ENCODE measurements at regions not wholly inside any gene's neighbourhood (a gene's known extent, or its start where the extent isn't known, plus 50 kb on each side); places are given as distances from the start of the nearest gene placed in this dataset.
"Not testable (repeated sequence)": the region's sequence is repeated elsewhere in the genome, so short reads cannot be mapped to it uniquely, and the experiment has no call there.

DNA sequence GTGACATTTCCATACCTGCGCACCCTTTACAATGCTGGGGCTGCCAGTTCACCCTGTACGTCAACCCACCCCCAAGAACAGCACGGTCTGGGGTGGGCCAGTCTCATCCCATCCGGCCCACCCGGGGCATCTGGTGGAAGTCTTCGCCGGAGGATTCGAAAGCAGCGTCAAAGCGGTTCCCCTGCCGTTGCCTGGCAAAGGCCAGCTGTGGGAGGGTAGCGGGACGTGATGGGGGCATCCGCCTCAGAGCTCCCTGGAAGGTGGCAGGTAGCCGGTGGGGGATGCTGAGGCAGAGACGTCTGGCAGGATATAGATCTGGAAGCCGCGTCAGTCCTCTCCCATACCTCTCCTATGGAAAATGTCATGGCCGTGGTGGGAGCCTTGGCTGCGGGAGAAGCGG lies 749.1 kb upstream of the DEFB115 start:
- not testable (repeated sequence) for TF ChIP-seq CTCF, POLR2A (IDR thresholded peaks at IDR 0.05)
